CD1c-positive myeloid dendritic cell (primary cell): ENCODE measurements at regions not wholly inside any gene's neighbourhood (a gene's known extent, or its start where the extent isn't known, plus 50 kb on each side); places are given as distances from the start of the nearest gene placed in this dataset.
"Not testable (repeated sequence)": the region's sequence is repeated elsewhere in the genome, so short reads cannot be mapped to it uniquely, and the experiment has no call there.

Source experiments
- DNase-seq: peaks from one replicate; pipeline ENCODE4 v3.0.0-alpha.2; 2016; ENCODE audit errors: extremely low spot score

DNA sequence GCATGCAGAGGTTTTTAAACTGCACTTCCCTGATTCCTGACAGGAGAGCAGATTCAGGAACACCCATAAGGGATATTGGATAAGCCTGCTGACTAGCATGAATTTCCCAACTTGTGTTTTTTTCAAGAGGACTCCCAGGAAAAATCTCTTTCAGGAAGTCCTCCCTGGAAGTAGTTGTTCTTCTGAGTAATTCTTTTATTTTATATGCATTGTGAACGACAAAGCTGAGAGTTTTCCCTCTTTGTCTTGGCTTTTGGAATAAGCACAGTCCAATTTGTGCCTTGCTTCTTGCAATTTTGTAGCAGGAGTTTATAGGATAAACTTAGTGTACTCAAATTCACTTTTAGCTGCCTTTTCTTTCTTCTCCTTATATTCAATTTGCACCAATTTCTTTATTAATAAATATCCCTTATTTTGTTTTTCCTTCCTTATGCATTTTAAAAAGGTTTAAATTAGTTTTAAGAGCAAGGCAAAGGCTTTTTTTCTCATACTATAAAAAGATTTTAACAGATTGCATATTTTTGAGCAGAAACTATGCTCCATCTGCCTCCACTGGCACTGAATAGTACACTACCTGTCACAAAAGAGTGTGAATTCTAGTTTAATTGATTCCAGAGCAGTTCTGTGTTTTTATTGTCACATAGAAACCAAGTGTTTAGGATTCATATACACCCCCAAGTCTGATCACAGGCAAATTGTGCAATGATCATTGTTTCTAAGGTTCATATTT, 543.3 kb upstream of the SPRY2 start:
- no peak for DNase-seq

GRCh38 chr13:80883545-80883944, 542.6 kb upstream of the SPRY2 start:
- no peak for DNase-seq

GRCh38 chr13:80881942-80882445, 541.1 kb upstream of the SPRY2 start:
- no peak for DNase-seq

DNA sequence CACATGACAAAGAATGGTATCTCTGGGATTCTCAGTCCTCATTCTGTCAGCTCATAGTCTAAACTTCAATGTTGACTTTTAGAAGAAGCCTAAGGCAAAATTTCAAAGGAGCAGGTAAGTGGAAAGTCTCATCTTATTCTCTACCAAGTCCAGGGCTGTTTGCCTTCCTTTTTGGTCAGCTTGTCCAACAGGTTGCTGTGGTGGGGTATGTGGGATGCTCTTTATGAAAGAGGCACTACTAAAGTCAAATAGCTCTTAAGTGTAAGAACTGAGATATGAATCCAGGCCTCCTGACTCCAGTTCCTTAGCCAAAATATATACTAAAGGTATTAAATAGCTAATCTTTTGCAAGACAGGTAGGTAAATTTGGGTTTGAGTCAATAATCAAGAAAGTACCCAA, 540.6 kb upstream of the SPRY2 start:
- no peak for DNase-seq

GRCh38 chr13:80881034-80881433, 540.1 kb upstream of the SPRY2 start:
- DNase-seq = no peak

DNA sequence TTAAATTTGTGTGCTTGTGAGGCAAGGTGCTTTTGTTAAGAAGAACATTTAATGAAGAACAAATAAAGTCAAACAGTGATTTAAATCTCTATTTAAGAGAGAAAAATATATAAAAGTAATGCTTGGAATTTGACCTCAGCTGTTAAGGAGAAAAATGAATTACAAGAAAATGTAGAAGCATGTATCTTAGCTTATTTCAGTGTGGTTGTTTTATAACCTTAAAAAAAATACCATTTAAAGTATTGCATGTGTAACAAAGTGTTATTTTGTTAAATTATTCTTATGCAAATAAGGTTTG, 537.0 kb upstream of the SPRY2 start:
- DNase-seq = no peak

GRCh38 chr13:80877209-80877943, 536.5 kb upstream of the SPRY2 start:
- no peak for DNase-seq

- peak; percentile 61 for DNase-seq
Observed at GRCh38 chr13:80873589-80873988, 532.7 kb upstream of the SPRY2 start.

DNA sequence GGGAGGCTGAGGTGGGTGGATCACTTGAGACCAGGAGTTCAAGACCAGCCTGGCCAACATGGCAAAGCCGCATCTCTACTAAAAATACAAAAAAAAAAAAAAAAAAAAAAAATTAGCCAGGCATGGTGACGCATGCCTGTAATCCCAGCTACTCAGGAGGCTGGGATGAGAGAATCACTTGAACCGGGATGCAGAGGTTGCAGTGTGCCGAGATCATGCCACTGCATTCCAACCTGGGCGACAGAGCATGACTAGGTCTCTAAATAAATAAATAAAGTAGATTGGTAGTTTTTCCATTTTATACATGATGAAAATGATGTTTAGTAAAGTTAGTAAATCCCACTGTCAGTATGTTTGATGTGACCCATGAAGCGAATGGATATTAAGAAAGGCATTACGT, 531.0 kb upstream of the SPRY2 start:
- DNase-seq = not testable (repeated sequence)

GRCh38 chr13:80871481-80871880, 530.6 kb upstream of the SPRY2 start:
- DNase-seq = no peak

GRCh38 chr13:80870186-80870585, 529.3 kb upstream of the SPRY2 start:
- no peak for DNase-seq

GRCh38 chr13:80866921-80867320, 526.0 kb upstream of the SPRY2 start:
- DNase-seq = no peak

DNA sequence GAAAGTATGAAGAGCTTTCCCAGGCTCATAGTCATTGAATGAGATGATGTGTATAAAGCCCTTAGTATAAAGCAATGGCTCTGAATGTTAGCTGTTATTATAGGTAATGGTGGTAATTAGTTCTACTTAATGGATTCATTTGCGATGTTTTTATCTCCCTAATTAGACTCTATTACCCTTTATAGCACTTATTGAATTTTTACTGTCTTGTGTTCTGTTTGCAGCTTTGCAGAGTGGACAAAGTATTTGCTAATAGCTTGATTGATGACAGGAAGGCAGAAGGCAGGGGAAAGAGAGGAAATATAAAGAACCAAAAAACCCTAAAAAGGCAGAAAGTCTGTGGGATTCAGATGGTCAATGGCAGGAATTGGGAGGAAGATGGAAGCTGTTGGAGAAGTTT, 524.4 kb upstream of the SPRY2 start:
- no peak for DNase-seq

DNA sequence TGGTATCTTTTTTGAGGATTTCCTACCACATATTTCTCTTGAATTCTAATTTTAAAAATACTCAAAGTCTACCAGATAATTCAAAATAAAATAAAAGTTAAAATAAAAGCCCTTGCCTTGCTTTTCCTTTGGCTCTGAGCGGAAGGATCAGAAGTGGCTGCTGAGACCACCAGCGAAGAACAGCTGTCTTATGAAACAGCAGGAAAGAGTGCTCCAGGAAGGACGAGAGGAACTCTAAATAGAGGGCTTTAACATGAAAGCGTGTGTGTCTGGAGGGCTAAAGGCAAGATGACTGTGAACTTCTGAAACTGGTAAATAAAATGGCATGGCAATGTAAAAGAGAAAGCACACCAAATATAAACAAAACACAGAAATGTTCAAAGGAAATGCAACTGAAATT, 521.5 kb upstream of the SPRY2 start:
- DNase-seq = no peak

DNA sequence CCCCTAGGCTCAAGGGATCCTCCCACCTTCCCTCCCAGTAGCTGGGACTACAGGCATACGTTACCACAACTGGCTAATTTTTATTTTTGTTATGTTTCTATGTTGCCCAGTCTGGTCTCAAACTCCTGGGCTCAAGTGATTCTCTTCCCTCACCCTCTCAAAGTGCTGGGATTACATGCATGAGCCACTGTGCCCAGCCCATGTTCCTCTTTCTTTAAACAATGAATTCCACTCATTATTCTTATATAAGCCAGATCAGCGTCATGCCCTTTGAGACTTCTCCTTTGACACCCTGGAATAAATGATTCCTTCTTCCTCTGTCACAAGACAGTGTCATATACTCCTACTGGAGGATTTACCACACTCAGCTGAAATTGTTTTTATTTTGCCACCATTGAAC, 519.9 kb upstream of the SPRY2 start:
- no peak for DNase-seq

- DNase-seq = no peak
Observed at GRCh38 chr13:80858131-80858530, 517.2 kb upstream of the SPRY2 start.

DNA sequence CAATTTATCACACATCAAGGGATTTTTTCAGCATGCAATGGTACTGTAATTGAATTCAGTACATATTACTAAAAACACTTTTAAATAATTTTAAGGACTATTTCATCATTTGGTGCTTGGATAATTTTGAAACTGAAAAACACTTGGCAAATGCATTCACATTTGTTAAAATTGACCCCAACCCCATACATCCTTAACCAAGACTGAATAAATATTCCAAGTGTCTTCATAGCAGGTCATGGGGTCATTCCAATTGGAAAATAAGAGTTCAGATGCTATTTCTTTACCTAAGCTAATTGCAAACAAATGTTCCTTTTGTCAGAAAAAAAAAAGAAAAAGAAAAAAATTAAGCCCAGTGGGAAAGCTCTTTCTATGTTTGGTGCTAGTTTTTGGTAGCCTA, 516.4 kb upstream of the SPRY2 start:
- DNase-seq = no peak

DNA sequence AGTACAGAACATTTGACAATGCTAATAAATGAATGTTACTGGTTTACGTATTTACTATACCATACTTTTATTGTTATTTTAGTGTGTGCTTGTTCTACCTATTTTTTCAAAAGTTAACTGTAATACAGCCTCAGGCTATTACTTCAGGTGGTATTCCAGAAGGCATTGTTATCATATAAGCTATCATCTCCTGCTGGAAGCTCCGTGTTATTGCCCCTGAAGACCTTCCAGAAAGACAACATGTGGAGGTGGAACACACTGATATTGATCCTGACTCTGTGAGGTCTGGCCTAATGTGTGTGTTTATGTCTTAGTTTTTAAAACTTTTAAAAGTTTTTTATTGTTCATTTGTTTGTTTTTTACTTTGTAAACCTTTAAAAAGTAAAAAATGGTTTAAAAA, 509.8 kb upstream of the SPRY2 start:
- no peak for DNase-seq

DNA sequence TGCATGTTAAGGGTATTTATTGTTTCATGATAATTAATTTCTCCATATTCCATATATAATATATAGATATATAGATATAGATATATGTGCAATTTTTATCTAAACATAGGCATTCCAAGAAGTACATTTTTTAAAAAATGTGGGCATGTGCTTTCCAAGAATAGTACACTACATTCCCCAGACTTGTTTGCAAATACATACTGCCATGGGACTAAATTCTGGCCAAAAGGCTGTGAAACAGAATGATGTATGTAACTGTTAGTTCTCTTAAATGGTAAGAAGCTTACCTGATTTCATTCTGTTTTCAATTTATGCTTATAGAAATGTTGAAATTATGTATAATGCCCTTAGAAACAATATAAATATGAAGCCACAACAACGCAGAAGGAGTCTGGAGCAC, 503.2 kb upstream of the SPRY2 start:
- DNase-seq = no peak

DNA sequence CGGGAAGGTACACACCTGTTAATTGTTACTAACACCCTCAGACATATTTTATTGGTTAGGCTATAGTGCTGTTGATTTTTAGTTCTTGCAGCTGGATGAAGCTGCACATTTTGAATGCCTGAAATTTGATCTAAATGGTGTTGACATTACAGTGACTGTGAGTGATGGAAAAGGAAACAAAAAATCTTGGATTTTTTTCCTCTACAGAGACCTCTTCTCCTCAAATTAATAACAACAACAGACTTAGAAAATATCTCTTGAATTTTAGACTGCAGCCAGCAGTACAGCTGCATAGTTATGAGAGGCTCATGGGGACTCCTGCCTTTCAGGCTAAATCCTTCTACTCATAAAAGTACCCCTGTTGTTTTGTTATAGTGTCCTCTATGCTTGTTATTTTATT, 500.5 kb upstream of the SPRY2 start:
- DNase-seq = no peak

DNA sequence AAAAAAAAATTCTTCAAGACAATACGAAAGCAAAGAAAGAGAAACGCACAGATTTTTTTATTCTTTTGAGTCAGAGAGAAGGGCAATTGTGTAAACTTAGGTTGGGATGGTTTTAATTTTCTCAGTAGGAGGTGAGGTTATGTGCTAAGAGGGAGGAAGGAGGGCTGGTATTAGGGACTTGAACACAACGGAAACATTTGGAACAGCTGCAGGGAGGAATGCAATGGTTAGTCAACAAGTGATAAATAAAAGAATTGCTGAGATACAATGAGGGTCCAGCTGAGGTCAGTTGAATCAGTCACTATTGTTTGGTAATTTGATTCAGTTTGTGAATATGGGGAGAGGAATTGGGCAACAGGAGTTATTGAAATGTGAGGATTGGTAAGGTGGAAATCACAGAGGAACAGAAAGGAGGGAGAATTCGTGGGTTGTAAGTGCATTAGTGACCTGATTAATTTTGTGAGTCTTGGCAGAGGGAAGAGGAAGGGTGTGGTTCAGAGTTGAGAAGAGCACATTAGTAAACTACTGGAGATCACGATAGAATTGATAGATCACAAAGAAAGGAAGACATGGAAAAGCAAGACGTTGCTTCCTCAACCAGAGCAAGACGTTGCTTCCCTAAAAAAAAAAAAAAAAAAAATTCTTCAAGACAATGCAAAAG, 499.5 kb upstream of the SPRY2 start:
- no peak for DNase-seq

- no peak for DNase-seq
Observed at GRCh38 chr13:80835902-80836301, 495.0 kb upstream of the SPRY2 start.

GRCh38 chr13:80830431-80830830, 489.5 kb upstream of the SPRY2 start:
- DNase-seq = no peak
